Left lung (tissue), 4 donors: ENCODE measurements at regions not wholly inside any gene's neighbourhood (a gene's known extent, or its start where the extent isn't known, plus 50 kb on each side); places are given as distances from the start of the nearest gene placed in this dataset.
A peak's percentile ranks its signal among the peaks of the same experiment; 100 is the strongest.

Experiments
- ATAC-seq: fragments of 200-7000 bp; cut with Tn5 transposase; one replicate; pipeline ENCODE4 v1.9.1; 2020; ENCODE audit warnings: moderate library complexity
- DNase-seq, 4 donors: peaks; one replicate each; pipeline ENCODE4 v3.0.0-alpha.2; 2013 to 2020
- H3K27ac ChIP-seq, 2 donors: fragments of 200-600 bp; sonication (generic) in 1 of 2; one replicate each; pipeline versions ENCODE4 v1.5.0 to v1.8.0; 2020 to 2021
- H3K27me3 ChIP-seq, 2 donors: fragments of 200-600 bp; sonication (generic) in 1 of 2; one replicate each; pipeline versions ENCODE4 v1.5.0 to v1.8.0; 2020 to 2021
- H3K36me3 ChIP-seq, 2 donors: fragments of 200-600 bp; sonication (generic) in 1 of 2; one replicate each; pipeline versions ENCODE4 v1.5.0 to v1.8.0; 2020 to 2021
- H3K4me1 ChIP-seq, 2 donors: fragments of 200-600 bp; one replicate each; pipeline ENCODE4 v1.8.0; 2021
- H3K4me3 ChIP-seq, 2 donors: fragments of 200-600 bp; sonication (generic) in 1 of 2; one replicate each; pipeline versions ENCODE4 v1.5.0 to v1.8.0; 2020 to 2021; ENCODE audit warnings: mild to moderate bottlenecking in 1 of 2
- H3K9me3 ChIP-seq, 2 donors: fragments of 200-600 bp; sonication (generic) in 1 of 2; one replicate each; pipeline versions ENCODE4 v1.5.0 to v1.8.0; 2020 to 2021
- intact Hi-C, 2 donors: fragments of 100-400 bp; cut with DNase I; formaldehyde crosslinking; loops; one replicate each; pipeline versions ENCODE4 v1.11.2 to v1.14.2; 2022
- TF ChIP-seq, protein P1 (sequence below), 2 donors: fragments of 200-600 bp; sonication (generic) in 1 of 2; IDR thresholded peaks; one replicate each; pipeline versions ENCODE4 v1.5.0 to v1.8.0; 2021; ENCODE audit warnings: antibody characterized with exemption in 2 of 2
- donor health status: DM: no; HTN: yes; CAD: no.
- donor health status: DM: no; HTN: no; CAD: no.

DNA sequence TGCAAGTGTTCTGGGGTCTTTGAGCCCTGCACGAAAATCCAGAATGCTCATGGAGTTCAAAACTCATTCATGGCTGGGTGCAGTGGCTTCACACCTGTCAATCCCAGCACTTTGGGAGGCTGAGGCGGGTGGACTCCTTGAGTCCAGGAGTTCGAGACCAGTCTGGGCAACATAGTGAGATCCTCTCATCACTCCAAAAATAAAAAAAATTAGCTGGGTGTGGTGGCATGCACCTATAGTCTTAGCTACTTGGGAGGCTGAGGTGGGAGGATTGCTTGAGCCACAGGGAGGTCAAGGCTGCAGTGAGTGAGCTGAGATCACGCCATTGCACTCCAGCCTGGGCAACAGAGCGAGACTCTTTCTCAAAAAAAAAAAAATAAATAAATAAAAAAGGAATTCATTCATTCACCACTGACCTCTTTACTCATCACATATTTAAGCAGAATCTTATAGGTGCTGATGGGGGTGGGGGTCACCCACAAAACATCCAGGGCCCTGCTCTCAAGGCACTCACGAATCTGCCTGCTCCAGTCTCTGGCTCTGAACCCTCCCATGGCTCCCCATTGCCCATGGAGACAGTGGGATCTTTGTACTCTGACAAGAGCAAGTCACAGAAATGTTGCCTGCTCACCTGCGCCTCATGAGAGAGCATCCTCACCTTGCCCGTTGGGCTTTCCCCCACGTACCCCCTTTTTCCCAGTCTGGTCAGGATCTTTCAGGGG lies 76.7 kb upstream of the IER5L start:
- peaks cover 6 to 15% of the 10 kb centered on the region in 2 donors for H3K4me1 ChIP-seq
- peaks cover 8 to 36% of the 10 kb centered on the region in 2 donors for H3K27me3 ChIP-seq
- no peaks in the 10 kb centered on the region for H3K9me3 ChIP-seq
- H3K4me3 ChIP-seq = no peak overlapping the region
- H3K27ac ChIP-seq = no peak overlapping the region
- peak in 1 of 4 donors; percentile 19 for DNase-seq
- H3K36me3 ChIP-seq = no peaks in the 10 kb centered on the region
- TF ChIP-seq, protein P1, sequence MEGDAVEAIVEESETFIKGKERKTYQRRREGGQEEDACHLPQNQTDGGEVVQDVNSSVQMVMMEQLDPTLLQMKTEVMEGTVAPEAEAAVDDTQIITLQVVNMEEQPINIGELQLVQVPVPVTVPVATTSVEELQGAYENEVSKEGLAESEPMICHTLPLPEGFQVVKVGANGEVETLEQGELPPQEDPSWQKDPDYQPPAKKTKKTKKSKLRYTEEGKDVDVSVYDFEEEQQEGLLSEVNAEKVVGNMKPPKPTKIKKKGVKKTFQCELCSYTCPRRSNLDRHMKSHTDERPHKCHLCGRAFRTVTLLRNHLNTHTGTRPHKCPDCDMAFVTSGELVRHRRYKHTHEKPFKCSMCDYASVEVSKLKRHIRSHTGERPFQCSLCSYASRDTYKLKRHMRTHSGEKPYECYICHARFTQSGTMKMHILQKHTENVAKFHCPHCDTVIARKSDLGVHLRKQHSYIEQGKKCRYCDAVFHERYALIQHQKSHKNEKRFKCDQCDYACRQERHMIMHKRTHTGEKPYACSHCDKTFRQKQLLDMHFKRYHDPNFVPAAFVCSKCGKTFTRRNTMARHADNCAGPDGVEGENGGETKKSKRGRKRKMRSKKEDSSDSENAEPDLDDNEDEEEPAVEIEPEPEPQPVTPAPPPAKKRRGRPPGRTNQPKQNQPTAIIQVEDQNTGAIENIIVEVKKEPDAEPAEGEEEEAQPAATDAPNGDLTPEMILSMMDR (IDR thresholded peaks at IDR 0.05) = no peak
- intact Hi-C loops = no loop called here
- ATAC-seq = no peak

DNA sequence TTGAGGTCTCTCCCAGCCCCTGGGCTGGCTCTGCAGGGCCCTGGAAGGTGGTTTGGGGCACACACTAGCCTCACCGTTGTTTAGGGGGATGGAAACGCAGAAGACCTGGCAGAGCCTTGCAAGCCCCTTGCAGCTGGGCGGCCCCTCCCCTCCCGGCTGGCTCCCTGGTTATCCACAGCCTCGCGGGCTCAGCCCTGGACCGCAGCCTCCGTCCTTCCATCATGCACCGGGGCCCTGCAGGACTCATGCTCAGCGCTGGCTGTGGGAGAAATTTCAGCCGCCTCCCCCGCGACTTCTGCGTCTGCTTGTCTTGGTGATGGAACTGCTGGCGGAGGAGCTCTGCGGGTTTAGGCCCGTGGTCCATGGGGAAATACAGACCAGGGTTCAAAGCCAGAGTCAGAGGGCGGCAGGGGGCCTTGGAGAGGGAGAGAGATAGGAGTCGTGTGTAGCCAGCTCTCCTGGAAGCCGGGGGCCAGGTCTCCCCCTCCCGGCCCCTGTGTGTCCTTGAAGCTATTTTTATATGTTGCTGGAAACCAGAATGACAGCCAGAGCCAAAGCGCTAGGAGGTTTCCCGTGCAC lies 75.8 kb upstream of the IER5L start:
- no peak overlapping the region for H3K27ac ChIP-seq
- TF ChIP-seq, protein P1 (IDR thresholded peaks at IDR 0.05) = no peak
- peak in 1 of 4 donors; percentile 58 for DNase-seq
- H3K36me3 ChIP-seq = no peaks in the 10 kb centered on the region
- no peak overlapping the region for H3K4me3 ChIP-seq
- intact Hi-C loops = no loop called here
- peak; percentile 39 for ATAC-seq
- peaks cover 5 to 11% of the 10 kb centered on the region in 2 donors for H3K4me1 ChIP-seq
- H3K27me3 ChIP-seq = peaks cover 3 to 28% of the 10 kb centered on the region in 2 donors
- H3K9me3 ChIP-seq = no peaks in the 10 kb centered on the region

DNA sequence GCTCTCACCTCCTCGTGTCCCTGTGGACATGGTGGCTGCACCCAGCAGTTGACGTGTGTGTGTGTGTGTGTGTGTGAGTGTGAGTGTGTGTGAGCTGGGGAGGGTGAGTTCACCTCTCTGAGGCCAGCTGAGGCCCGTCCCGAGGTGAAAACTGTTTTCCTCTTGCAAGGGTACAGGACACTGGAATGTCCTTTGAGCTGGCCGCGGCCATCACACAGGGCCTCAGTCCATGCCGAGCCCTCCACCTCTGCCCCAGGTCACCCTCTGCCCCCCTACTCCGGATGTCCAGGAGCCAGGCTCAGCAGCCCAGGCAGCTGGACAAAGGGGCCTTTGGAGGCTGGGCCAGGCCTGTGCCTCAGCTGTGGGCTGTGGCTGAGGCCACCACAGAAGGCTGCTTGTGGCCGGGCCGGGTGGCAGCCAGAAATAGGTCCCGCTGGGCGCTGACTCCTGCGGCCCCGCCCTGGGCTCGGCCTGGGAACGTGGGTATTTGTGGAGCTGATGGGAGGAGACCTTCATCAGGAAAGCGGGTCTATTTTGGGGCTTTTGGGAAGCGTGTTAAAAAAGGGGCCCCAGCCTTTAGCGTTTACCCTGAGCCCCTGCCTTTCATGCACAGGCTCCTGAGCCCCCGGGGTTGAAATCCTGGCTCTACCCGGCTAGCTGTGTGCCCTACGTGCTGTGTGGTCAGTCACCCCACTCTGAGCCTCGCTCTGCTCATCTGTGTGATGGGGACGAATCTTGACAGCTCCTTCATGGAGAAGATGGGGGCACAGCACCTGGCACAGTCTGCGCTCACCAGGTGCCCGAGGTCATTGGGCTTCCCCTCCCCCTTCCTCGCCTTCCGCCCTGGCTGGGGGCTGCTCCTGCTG lies 75.1 kb upstream of the IER5L start:
- Histone ChIP-seq H3K4me3 (no peak overlapping the region), H3K9me3 (no peaks in the 10 kb centered on the region), H3K27me3 (peaks cover 0 to 21% of the 10 kb centered on the region in 2 donors), H3K4me1 (peaks cover 0 to 4% of the 10 kb centered on the region in 2 donors), H3K36me3 (no peaks in the 10 kb centered on the region), H3K27ac (no peak overlapping the region)
- peak; percentile 12 for ATAC-seq
- peak in 1 of 4 donors; percentile 25 for DNase-seq
- intact Hi-C loops = no loop called here
- TF ChIP-seq, protein P1 (IDR thresholded peaks at IDR 0.05) = no peak

DNA sequence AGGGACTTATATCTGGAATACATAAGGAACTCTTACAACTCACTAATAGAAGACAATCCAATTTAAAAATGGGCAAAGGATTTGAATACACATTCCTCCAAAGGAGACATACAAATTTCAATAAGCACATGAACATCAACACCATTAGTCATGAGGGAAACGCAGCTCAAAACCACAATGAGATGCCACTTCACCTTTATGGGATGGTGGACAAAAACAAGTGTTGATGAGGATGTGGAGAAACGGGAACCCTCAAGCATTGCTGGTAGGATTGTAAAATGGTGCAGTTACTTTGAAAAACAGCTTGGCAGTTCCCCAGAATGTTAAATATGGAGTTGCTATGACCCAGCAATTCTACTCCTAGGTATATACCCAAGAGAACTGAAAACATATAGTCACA lies 72.7 kb upstream of the IER5L start:
- ATAC-seq (no peak), DNase-seq (no peak)
- H3K27me3 ChIP-seq = peaks cover 0 to 16% of the 10 kb centered on the region in 2 donors
- intact Hi-C loops = no loop called here
- no peaks in the 10 kb centered on the region for H3K9me3 ChIP-seq
- no peak overlapping the region for H3K27ac ChIP-seq
- H3K36me3 ChIP-seq = no peaks in the 10 kb centered on the region
- no peaks in the 10 kb centered on the region for H3K4me1 ChIP-seq
- no peak overlapping the region for H3K4me3 ChIP-seq
- TF ChIP-seq, protein P1 (IDR thresholded peaks at IDR 0.05) = no peak
